ENCODE measurements at regions not wholly inside any gene's neighbourhood (a gene's known extent, or its start where the extent isn't known, plus 50 kb on each side); places are given as distances from the start of the nearest gene placed in this dataset.
"Not testable (repeated sequence)": the region's sequence is repeated elsewhere in the genome, so short reads cannot be mapped to it uniquely, and the experiment has no call there.

- no peak for FAIRE-seq
These were observed 625.6 kb upstream of the PTBP2 start for GRCh38 chr1:96095849-96096612.

- FAIRE-seq, result no peak
These were observed 624.8 kb upstream of the PTBP2 start for GRCh38 chr1:96096613-96097321.

- no peak for FAIRE-seq
These were observed 617.1 kb upstream of the PTBP2 start for GRCh38 chr1:96104506-96104905.

DNA sequence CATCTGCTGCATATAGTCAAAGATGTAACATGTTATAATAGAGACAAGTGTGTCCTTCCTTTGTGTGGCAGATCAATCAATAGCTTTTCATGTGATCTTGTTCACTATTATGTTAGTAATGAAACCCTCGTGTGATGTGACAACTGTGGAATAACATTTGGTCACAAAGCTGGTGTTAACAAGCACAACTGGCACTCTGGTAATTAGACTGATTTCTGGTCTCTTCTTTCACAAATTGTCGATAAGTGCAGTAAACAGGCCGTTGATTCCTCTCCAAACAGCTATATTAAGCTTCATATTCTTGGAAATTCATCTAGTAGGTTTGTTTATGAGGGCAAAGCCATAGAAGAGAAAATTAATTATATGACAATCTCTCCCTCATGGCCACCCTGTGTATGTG is 616.7 kb upstream of the PTBP2 start:
- no peak for FAIRE-seq

- no peak for FAIRE-seq
These were observed 604.9 kb upstream of the PTBP2 start for GRCh38 chr1:96116731-96117130.

GRCh38 chr1:96130432-96130831 is 591.2 kb upstream of the PTBP2 start:
- FAIRE-seq, result no peak

GRCh38 chr1:96144636-96145035 is 576.9 kb upstream of the PTBP2 start:
- no peak for FAIRE-seq

- no peak for FAIRE-seq
These were observed 576.1 kb upstream of the PTBP2 start for GRCh38 chr1:96145492-96145891.

GRCh38 chr1:96152957-96153356 is 568.6 kb upstream of the PTBP2 start:
- not testable (repeated sequence) for FAIRE-seq

DNA sequence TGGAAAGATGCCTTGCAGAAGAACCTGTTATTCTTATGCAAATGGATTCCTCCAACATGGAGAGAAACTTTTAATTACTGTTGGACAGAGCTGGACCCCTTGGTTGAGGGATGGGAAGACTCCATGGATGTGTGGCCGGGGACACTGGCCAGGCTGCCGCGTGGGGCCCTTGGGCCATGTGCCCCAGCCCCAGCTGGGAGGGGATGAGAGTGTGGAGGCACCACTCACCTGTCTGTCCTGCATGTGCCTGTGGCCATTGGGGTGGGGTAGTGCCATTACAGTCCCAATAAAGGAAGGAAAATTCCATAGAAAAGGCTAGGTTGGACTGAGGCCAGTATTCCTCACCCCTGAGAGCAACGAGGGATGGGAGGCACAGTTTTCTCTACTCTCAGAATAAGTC is 564.5 kb upstream of the PTBP2 start:
- no peak for FAIRE-seq

- FAIRE-seq, result no peak
These were observed 562.2 kb upstream of the PTBP2 start for GRCh38 chr1:96159379-96159778.

DNA sequence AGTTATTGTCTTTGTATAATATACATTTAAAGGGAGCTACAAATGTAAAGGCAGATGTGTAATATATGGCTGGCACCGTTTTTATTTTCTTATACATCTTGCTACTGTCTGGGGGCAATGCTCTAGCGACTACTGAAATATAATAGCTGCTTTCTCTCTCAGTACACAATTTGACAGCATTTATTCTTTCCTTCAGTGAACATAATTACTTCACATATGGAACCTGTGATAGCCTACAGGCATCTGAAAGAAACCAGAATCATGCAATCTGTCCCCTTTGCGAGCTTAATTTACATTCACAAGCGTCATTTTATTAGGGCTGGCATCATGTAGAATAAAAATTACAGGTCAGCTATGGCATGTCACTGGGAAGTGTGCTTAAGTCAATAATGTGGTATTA is 557.5 kb upstream of the PTBP2 start:
- FAIRE-seq, result no peak

GRCh38 chr1:96178053-96178452 is 543.5 kb upstream of the PTBP2 start:
- FAIRE-seq, result no peak

GRCh38 chr1:96183485-96183884 is 538.1 kb upstream of the PTBP2 start:
- FAIRE-seq, result no peak

GRCh38 chr1:96183928-96184327 is 537.7 kb upstream of the PTBP2 start:
- FAIRE-seq, result no peak

GRCh38 chr1:96185181-96185580 is 536.4 kb upstream of the PTBP2 start:
- FAIRE-seq, result no peak

- FAIRE-seq, result no peak
These were observed 534.6 kb upstream of the PTBP2 start for GRCh38 chr1:96187020-96187419.

GRCh38 chr1:96191165-96191564 is 530.4 kb upstream of the PTBP2 start:
- FAIRE-seq, result no peak

- FAIRE-seq, result no peak
These were observed 515.1 kb upstream of the PTBP2 start for GRCh38 chr1:96206451-96206850.

GRCh38 chr1:96207936-96208335 is 513.6 kb upstream of the PTBP2 start:
- FAIRE-seq, result no peak

DNA sequence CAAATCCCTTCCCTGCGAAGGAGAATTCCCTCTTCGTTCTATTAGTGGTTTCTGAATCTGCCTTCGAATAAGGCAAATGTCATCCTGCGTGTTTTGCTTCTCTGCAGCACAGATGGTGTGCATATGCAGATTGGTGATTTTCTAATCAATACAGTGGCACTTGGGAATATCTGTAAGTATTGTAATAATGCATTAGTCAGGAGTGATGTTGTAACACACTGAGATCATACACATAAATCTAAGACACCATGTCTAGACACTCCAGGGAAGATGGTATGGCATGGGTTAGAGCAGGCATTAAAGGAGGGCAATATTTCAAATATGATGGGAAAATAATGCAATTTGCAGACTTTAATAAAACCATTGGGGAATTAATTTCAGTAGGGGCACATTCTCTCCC is 513.2 kb upstream of the PTBP2 start:
- no peak for FAIRE-seq

GRCh38 chr1:96210054-96210453 is 511.5 kb upstream of the PTBP2 start:
- FAIRE-seq, result no peak

GRCh38 chr1:96211202-96211601 is 510.4 kb upstream of the PTBP2 start:
- FAIRE-seq, result no peak

GRCh38 chr1:96214982-96215381 is 506.6 kb upstream of the PTBP2 start:
- no peak for FAIRE-seq

- FAIRE-seq, result no peak
These were observed 500.9 kb upstream of the PTBP2 start for GRCh38 chr1:96220651-96221050.
